ENCODE measurements at regions not wholly inside any gene's neighbourhood (a gene's known extent, or its start where the extent isn't known, plus 50 kb on each side); places are given as distances from the start of the nearest gene placed in this dataset.

DNA sequence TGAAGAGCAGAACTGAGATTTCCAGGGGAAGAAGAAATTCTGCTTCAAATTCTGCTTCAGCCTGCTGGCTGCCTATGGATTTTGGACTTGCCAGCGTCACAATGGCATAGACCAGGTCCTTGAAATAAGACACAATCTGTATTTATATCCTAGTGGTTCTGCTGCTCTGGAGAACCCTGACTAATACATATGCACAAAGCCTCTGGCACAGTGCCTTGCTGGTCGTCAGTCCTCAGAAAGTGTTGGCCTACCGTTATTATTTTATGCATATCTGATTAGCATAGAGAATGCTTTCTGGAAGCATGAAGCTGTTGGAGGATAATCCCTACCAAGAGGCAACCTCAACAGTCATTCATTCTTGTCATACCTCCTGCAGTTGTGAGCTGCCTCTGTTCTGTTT lies 213.7 kb downstream of the B3GLCT start:
- Histone ChIP-seq H3K4me1 (ENCODE audit: control insufficient read depth, low read length) (peaks cover 17% of the 10 kb centered on the region), H3K9me2 (replicated peaks; ENCODE audit: control insufficient read depth, low read length) (no peaks in the 10 kb centered on the region), H3K36me3 (ENCODE audit: control insufficient read depth, low read length) (no peaks in the 10 kb centered on the region), H3K4me3 (ENCODE audit: low read length) (no peak overlapping the region), H3K27ac (ENCODE audit: low read depth, low read length) (no peak overlapping the region), H4K20me1 (ENCODE audit: control insufficient read depth, insufficient read depth, low read depth, low read length) (no peaks in the 10 kb centered on the region), H3K79me2 (ENCODE audit: control insufficient read depth, low read length) (no peaks in the 10 kb centered on the region), H3K4me2 (ENCODE audit: low read length) (no peak overlapping the region), H3K27me3 (ENCODE audit: control insufficient read depth, low read length) (no peaks in the 10 kb centered on the region), H3F3A (ENCODE audit: control insufficient read depth, insufficient read depth) (no peaks in the 10 kb centered on the region), H3K9me3 (ENCODE audit: control insufficient read depth, insufficient read depth, low read length) (no peaks in the 10 kb centered on the region)
- TF ChIP-seq EZH2phosphoT487 (IDR thresholded peaks at IDR 0.05; ENCODE audit: borderline replicate concordance, low read length): no peak
- TF ChIP-seq, protein P1, sequence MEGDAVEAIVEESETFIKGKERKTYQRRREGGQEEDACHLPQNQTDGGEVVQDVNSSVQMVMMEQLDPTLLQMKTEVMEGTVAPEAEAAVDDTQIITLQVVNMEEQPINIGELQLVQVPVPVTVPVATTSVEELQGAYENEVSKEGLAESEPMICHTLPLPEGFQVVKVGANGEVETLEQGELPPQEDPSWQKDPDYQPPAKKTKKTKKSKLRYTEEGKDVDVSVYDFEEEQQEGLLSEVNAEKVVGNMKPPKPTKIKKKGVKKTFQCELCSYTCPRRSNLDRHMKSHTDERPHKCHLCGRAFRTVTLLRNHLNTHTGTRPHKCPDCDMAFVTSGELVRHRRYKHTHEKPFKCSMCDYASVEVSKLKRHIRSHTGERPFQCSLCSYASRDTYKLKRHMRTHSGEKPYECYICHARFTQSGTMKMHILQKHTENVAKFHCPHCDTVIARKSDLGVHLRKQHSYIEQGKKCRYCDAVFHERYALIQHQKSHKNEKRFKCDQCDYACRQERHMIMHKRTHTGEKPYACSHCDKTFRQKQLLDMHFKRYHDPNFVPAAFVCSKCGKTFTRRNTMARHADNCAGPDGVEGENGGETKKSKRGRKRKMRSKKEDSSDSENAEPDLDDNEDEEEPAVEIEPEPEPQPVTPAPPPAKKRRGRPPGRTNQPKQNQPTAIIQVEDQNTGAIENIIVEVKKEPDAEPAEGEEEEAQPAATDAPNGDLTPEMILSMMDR (IDR thresholded peaks at IDR 0.05; ENCODE audit: low read depth, low read length, poor library complexity, severe bottlenecking): no peak

DNA sequence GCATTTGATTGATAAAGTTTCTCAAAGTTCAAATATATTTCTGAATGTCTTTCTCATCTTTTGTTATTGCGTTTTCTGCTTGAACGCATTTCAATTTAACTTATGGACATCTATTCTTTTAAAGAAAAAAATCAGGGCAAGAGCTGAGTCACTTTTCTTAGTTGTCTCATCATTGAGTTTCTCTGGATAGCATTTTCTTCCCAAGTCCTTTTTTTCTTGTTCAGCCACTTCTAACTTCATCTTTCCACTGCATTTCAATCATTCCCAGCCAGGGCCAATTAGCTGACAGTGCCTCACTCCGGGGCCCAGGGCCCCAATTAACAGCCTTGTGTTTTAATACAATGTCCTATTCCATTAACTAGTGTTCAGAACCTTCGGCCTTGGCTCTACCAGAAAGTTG lies 216.3 kb downstream of the B3GLCT start:
- Histone ChIP-seq H3K27me3 (ENCODE audit: control insufficient read depth, low read length) (no peaks in the 10 kb centered on the region), H3K27ac (ENCODE audit: low read depth, low read length) (no peak overlapping the region), H3K4me3 (ENCODE audit: low read length) (no peak overlapping the region), H3K36me3 (ENCODE audit: control insufficient read depth, low read length) (no peaks in the 10 kb centered on the region), H4K20me1 (ENCODE audit: control insufficient read depth, insufficient read depth, low read depth, low read length) (no peaks in the 10 kb centered on the region), H3K4me1 (ENCODE audit: control insufficient read depth, low read length) (no peaks in the 10 kb centered on the region), H3K9me3 (ENCODE audit: control insufficient read depth, insufficient read depth, low read length) (no peaks in the 10 kb centered on the region), H3K4me2 (ENCODE audit: low read length) (no peak overlapping the region), H3F3A (ENCODE audit: control insufficient read depth, insufficient read depth) (no peaks in the 10 kb centered on the region), H3K9me2 (replicated peaks; ENCODE audit: control insufficient read depth, low read length) (no peaks in the 10 kb centered on the region), H3K79me2 (ENCODE audit: control insufficient read depth, low read length) (no peaks in the 10 kb centered on the region)
- no peak for TF ChIP-seq EZH2phosphoT487 (IDR thresholded peaks at IDR 0.05; ENCODE audit: borderline replicate concordance, low read length)
- TF ChIP-seq, protein P1 (IDR thresholded peaks at IDR 0.05; ENCODE audit: low read depth, low read length, poor library complexity, severe bottlenecking): no peak

GRCh38 chr13:31418186-31418585 lies 218.4 kb downstream of the B3GLCT start:
- Histone ChIP-seq H3K9me3 (ENCODE audit: control insufficient read depth, insufficient read depth, low read length) (no peaks in the 10 kb centered on the region), H3K4me1 (ENCODE audit: control insufficient read depth, low read length) (no peaks in the 10 kb centered on the region), H3K4me2 (ENCODE audit: low read length) (no peak overlapping the region), H3K79me2 (ENCODE audit: control insufficient read depth, low read length) (no peaks in the 10 kb centered on the region), H4K20me1 (ENCODE audit: control insufficient read depth, insufficient read depth, low read depth, low read length) (no peaks in the 10 kb centered on the region), H3F3A (ENCODE audit: control insufficient read depth, insufficient read depth) (no peaks in the 10 kb centered on the region), H3K4me3 (ENCODE audit: low read length) (no peak overlapping the region), H3K36me3 (ENCODE audit: control insufficient read depth, low read length) (no peaks in the 10 kb centered on the region), H3K27ac (ENCODE audit: low read depth, low read length) (no peak overlapping the region), H3K9me2 (replicated peaks; ENCODE audit: control insufficient read depth, low read length) (no peaks in the 10 kb centered on the region), H3K27me3 (ENCODE audit: control insufficient read depth, low read length) (no peaks in the 10 kb centered on the region)
- TF ChIP-seq, protein P1 (IDR thresholded peaks at IDR 0.05; ENCODE audit: low read depth, low read length, poor library complexity, severe bottlenecking): no peak
- no peak for TF ChIP-seq EZH2phosphoT487 (IDR thresholded peaks at IDR 0.05; ENCODE audit: borderline replicate concordance, low read length)

DNA sequence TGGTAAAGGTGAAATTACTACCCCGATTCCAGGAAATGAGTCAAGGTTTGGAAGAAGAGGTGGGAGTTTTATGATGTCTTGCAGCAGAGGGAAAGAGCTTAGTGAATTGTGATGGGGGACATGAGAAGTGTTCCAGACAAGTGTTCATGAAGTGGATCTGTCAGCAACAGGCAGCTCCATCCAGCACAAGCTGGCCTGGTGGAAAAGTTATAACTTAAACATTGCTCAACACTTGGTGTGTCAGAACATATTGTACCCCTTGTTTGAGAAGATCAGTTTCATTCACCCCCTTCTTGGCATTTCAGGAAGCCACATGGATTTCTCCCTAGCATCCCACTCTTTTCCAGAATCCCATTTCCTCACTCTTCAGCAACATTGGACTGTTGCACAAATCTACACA lies 222.0 kb downstream of the B3GLCT start:
- H3F3A ChIP-seq (ENCODE audit: control insufficient read depth, insufficient read depth): no peaks in the 10 kb centered on the region
- no peaks in the 10 kb centered on the region for H3K27me3 ChIP-seq (ENCODE audit: control insufficient read depth, low read length)
- no peak overlapping the region for H3K4me2 ChIP-seq (ENCODE audit: low read length)
- H3K9me2 ChIP-seq (replicated peaks; ENCODE audit: control insufficient read depth, low read length): no peaks in the 10 kb centered on the region
- no peak overlapping the region for H3K4me3 ChIP-seq (ENCODE audit: low read length)
- H4K20me1 ChIP-seq (ENCODE audit: control insufficient read depth, insufficient read depth, low read depth, low read length): no peaks in the 10 kb centered on the region
- H3K4me1 ChIP-seq (ENCODE audit: control insufficient read depth, low read length): peaks cover 10% of the 10 kb centered on the region
- H3K9me3 ChIP-seq (ENCODE audit: control insufficient read depth, insufficient read depth, low read length): no peaks in the 10 kb centered on the region
- H3K36me3 ChIP-seq (ENCODE audit: control insufficient read depth, low read length): no peaks in the 10 kb centered on the region
- H3K27ac ChIP-seq (ENCODE audit: low read depth, low read length): no peak overlapping the region
- no peaks in the 10 kb centered on the region for H3K79me2 ChIP-seq (ENCODE audit: control insufficient read depth, low read length)
- TF ChIP-seq, protein P1 (IDR thresholded peaks at IDR 0.05; ENCODE audit: low read depth, low read length, poor library complexity, severe bottlenecking): no peak
- no peak for TF ChIP-seq EZH2phosphoT487 (IDR thresholded peaks at IDR 0.05; ENCODE audit: borderline replicate concordance, low read length)
